ENCODE measurements at regions not wholly inside any gene's neighbourhood (a gene's known extent, or its start where the extent isn't known, plus 50 kb on each side); places are given as distances from the start of the nearest gene placed in this dataset.

GRCh38 chr4:81360737-81361136 lies 111.0 kb downstream of the RASGEF1B start:
- no peak for TF ChIP-seq CTCF (IDR thresholded peaks at IDR 0.05)
- TF ChIP-seq EP300 (IDR thresholded peaks at IDR 0.05) = no peak
- TF ChIP-seq POLR2A (IDR thresholded peaks at IDR 0.05) = no peak

Measured in ovary (tissue), 3 donors.